Nephron progenitor cell (in vitro differentiated cells): ENCODE measurements at regions not wholly inside any gene's neighbourhood (a gene's known extent, or its start where the extent isn't known, plus 50 kb on each side); places are given as distances from the start of the nearest gene placed in this dataset.

Experiments
- DNase-seq: peaks from one replicate; pipeline ENCODE4 v3.0.0; 2021
- H3K27ac Mint-ChIP-seq: 2 replicates; pipeline ENCODE4 v1.8.0; 2021; ENCODE audit warnings: mild to moderate bottlenecking, moderate library complexity, mixed read lengths
- H3K27me3 Mint-ChIP-seq: 2 replicates; pipeline ENCODE4 v1.8.0; 2021; ENCODE audit warnings: mild to moderate bottlenecking, low read depth, mixed read lengths; ENCODE audit not compliant: poor library complexity
- H3K36me3 Mint-ChIP-seq: 2 replicates; pipeline ENCODE4 v1.8.0; 2021; ENCODE audit warnings: low read depth, mixed read lengths
- H3K4me1 Mint-ChIP-seq: 2 replicates; pipeline ENCODE4 v1.8.0; 2021; ENCODE audit warnings: mixed read lengths
- H3K4me3 Mint-ChIP-seq: 2 replicates; pipeline ENCODE4 v1.8.0; 2021; ENCODE audit warnings: mild to moderate bottlenecking, moderate library complexity, mixed read lengths
- H3K9me3 Mint-ChIP-seq: 2 replicates; pipeline ENCODE4 v1.8.0; 2021; ENCODE audit warnings: mild to moderate bottlenecking, moderate library complexity, mixed read lengths
- TF ChIP-seq, protein P1 (sequence below): fragments of 200-600 bp; sonication (generic); IDR thresholded peaks from 2 replicates; pipeline ENCODE4 v1.5.0; 2021; ENCODE audit warnings: antibody characterized with exemption

DNA sequence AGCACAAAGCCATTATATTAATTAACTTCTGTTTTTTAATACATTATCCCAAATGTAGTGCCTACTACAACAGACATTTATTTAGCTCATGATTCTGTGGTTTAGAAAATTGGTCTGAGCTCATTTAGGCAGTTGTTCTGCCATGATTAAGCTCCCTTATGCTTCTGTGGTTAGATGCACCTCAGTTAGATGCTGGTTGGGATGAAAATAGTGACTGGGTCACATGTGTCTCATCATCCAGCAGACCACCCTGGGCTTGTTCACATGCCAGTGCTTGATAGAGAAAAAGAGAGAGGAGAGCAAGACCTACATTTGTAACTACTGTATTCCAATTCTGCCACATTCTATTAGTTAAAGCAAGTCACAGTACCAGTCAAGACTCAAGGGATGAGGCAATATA is 376.4 kb upstream of the GNPDA2 start:
- no peak overlapping the region for H3K4me3 Mint-ChIP-seq
- no peaks in the 10 kb centered on the region for H3K4me1 Mint-ChIP-seq
- no peaks in the 10 kb centered on the region for H3K27me3 Mint-ChIP-seq
- no peak for DNase-seq
- H3K9me3 Mint-ChIP-seq = peaks cover 13% of the 10 kb centered on the region
- H3K27ac Mint-ChIP-seq = no peak overlapping the region
- H3K36me3 Mint-ChIP-seq = no peaks in the 10 kb centered on the region
- TF ChIP-seq, protein P1, sequence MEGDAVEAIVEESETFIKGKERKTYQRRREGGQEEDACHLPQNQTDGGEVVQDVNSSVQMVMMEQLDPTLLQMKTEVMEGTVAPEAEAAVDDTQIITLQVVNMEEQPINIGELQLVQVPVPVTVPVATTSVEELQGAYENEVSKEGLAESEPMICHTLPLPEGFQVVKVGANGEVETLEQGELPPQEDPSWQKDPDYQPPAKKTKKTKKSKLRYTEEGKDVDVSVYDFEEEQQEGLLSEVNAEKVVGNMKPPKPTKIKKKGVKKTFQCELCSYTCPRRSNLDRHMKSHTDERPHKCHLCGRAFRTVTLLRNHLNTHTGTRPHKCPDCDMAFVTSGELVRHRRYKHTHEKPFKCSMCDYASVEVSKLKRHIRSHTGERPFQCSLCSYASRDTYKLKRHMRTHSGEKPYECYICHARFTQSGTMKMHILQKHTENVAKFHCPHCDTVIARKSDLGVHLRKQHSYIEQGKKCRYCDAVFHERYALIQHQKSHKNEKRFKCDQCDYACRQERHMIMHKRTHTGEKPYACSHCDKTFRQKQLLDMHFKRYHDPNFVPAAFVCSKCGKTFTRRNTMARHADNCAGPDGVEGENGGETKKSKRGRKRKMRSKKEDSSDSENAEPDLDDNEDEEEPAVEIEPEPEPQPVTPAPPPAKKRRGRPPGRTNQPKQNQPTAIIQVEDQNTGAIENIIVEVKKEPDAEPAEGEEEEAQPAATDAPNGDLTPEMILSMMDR = no peak

DNA sequence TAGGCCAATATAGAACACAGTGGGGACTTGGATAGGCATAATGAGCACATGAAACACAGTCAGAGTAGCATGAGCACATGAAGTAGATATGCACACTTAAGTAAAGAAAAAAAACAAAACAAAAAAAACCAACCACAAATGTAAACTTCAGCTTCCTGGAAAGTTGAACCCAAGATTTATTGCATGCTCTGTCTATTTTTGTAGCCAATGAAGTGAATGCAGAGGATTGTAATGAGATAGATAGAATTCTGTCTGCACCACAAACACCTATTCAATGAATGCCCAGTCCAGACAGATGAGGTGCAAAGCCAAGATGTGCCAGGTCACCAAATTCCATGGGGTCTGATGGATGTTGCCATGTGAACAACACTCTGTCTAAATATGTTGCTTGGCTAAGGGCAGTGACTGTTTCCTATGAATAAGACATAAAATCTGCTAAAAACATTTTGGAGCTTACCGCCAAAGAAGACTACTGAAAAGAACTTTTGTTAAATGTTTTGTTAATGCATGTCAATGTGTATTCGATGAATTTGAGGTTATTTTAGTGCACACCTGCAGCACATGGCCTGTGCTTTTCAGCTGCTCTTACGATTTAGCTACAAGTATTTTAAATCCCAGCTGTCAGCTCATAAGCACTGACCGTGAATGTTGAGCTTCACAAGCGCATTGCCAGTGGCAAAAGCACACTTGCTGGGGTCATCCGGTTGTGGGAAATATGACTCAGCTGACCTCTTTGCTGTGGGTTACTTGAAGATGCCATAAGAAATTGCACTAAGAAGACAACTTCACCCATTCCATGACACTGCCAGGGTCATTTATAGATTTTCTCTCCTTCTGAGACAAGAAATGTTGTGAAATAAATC is 374.8 kb upstream of the GNPDA2 start:
- Mint-ChIP-seq H3K4me1 (no peaks in the 10 kb centered on the region), H3K4me3 (no peak overlapping the region), H3K9me3 (peaks cover 4% of the 10 kb centered on the region), H3K36me3 (no peaks in the 10 kb centered on the region), H3K27me3 (no peaks in the 10 kb centered on the region), H3K27ac (no peak overlapping the region)
- DNase-seq = no peak
- TF ChIP-seq, protein P1 = no peak

DNA sequence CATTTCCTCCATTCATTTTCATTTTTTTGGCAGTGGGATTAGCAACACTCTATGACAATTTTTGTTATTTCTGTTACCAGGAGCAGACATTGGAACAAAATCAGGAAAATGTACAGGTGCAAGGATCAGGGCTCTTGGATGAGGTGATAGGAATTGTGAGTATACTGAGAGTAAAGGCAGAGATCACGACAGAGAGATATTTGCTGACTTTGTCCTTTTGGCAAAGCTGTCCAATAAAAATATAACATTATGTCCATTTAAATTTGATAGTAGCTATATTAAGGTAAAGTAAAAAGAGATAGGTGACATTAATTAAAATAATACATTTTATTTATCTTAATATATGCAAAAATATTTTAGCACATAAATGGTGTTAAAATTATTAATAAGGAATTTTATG is 373.1 kb upstream of the GNPDA2 start:
- Mint-ChIP-seq H3K4me1 (no peaks in the 10 kb centered on the region), H3K4me3 (no peak overlapping the region), H3K27ac (no peak overlapping the region), H3K27me3 (no peaks in the 10 kb centered on the region), H3K36me3 (no peaks in the 10 kb centered on the region), H3K9me3 (peaks cover 2% of the 10 kb centered on the region)
- TF ChIP-seq, protein P1 = no peak
- no peak for DNase-seq

DNA sequence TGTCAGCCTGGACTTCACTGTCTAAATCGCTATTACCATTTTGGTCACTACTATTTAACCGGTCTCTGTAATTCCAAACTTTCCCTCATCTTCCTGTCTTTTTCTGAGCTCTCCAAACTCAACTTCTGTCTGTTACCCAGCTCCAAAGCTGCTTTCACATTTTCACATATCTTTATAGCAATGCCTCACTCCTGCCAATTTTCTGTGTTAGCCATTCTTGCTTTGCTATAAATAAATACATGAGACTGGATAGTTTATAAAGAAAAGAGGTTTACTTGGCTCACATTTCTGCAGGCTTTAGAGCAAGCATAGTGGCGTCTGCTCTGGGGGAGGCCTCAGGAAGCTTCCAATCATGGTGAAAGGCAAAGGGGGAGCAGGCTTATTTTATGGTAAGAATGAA is 368.3 kb upstream of the GNPDA2 start:
- TF ChIP-seq, protein P1 = no peak
- no peak for DNase-seq
- Mint-ChIP-seq H3K36me3 (no peaks in the 10 kb centered on the region), H3K4me1 (no peaks in the 10 kb centered on the region), H3K27me3 (no peaks in the 10 kb centered on the region), H3K9me3 (peaks cover 29% of the 10 kb centered on the region), H3K27ac (no peak overlapping the region), H3K4me3 (no peak overlapping the region)

DNA sequence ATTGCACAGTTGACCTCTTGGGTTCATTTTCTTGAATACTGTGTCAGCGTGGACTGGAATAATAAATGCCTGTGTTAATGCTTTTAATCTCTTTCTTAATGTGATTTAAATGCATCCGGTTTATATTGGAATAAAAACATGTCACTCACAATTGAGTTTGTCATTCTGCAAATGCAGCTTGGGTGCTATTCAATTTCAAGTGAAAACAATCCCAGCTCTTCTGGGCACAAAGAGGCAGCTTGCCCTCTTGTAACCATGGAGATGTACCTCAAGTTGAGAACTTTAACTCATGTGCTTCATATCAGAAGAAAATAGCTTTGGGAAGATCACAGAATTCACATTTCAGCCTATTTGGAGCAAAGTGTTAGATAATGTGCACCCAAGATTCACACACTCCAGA is 355.7 kb upstream of the GNPDA2 start:
- no peak for DNase-seq
- no peaks in the 10 kb centered on the region for H3K27me3 Mint-ChIP-seq
- H3K4me3 Mint-ChIP-seq = no peak overlapping the region
- H3K4me1 Mint-ChIP-seq = no peaks in the 10 kb centered on the region
- no peaks in the 10 kb centered on the region for H3K9me3 Mint-ChIP-seq
- no peaks in the 10 kb centered on the region for H3K36me3 Mint-ChIP-seq
- TF ChIP-seq, protein P1 = no peak
- no peak overlapping the region for H3K27ac Mint-ChIP-seq

DNA sequence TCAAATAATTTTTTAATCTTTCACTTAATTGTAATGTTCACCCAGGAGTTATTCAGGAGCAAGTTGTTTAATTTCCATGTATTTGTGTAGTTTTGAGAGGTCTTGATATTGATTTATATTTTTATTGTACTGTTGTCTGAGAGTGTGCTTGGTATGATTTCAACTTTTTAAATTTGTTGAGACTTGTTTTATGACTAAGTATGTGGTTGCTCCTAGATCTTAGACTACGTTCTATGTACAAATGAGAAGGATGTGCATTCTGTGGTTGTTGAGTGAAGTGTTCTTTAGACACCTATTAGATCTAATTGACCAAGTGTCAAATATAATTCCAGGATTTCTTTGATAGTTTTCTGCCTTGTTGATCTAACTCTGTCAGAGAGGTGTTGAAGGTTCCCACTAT is 353.3 kb upstream of the GNPDA2 start:
- H3K9me3 Mint-ChIP-seq = no peaks in the 10 kb centered on the region
- H3K27ac Mint-ChIP-seq = no peak overlapping the region

More for the DNA sequence above, 353.3 kb upstream of the GNPDA2 start:
- Mint-ChIP-seq H3K27me3 (no peaks in the 10 kb centered on the region), H3K4me3 (no peak overlapping the region), H3K36me3 (no peaks in the 10 kb centered on the region), H3K4me1 (no peaks in the 10 kb centered on the region)
- DNase-seq = no peak
- TF ChIP-seq, protein P1 = no peak
